ENCODE measurements at regions not wholly inside any gene's neighbourhood (a gene's known extent, or its start where the extent isn't known, plus 50 kb on each side); places are given as distances from the start of the nearest gene placed in this dataset.

GRCh38 chr1:70812442-70813109 lies 235.0 kb downstream of the PTGER3 start:
- no peak overlapping the region for H3K4me2 ChIP-seq (ENCODE audit: low read length)
- no peak for TF ChIP-seq ATF3 (IDR thresholded peaks at IDR 0.05)
- no peak for TF ChIP-seq ELF1 (IDR thresholded peaks at IDR 0.05; ENCODE audit: borderline replicate concordance, low read depth)
- no peak overlapping the region for H2AFZ ChIP-seq (ENCODE audit: low read depth, low read length, poor library complexity, severe bottlenecking)
- intact Hi-C loops (cut with micrococcal nuclease): no loop called here
- POLR2A ChIA-PET: no interaction called here
- DNase-seq (ENCODE audit: low read depth, low spot score) (no peak), ATAC-seq (no peak)
- no peaks in the 10 kb centered on the region for H3K36me3 ChIP-seq (ENCODE audit: control insufficient read depth in 1 of 2, insufficient read depth in 2 of 2, low read length in 2 of 2)
- no peaks in the 10 kb centered on the region for H3K79me2 ChIP-seq (ENCODE audit: insufficient read depth, low read length)
- H3K9me3 ChIP-seq (ENCODE audit: control insufficient read depth in 1 of 2, insufficient read depth in 1 of 2, low read depth in 1 of 2, low read length in 2 of 2): no peaks in the 10 kb centered on the region
- no peak overlapping the region for H3K27ac ChIP-seq (ENCODE audit: low read depth, low read length)
- H3K9me2 ChIP-seq (ENCODE audit: insufficient read depth): no peaks in the 10 kb centered on the region
- RAD21 ChIA-PET (ENCODE audit: low non-redundant PET in 1 of 2, low total read pairs in 2 of 2, uncharacterized antibody in 2 of 2, unreplicated experiment in 2 of 2): no interaction called here
- CTCF ChIA-PET: no interaction called here
- no peaks in the 10 kb centered on the region for H3K4me1 ChIP-seq (ENCODE audit: control insufficient read depth in 1 of 2, insufficient read depth in 2 of 2, low read length in 2 of 2)
- no peaks in the 10 kb centered on the region for H4K20me1 ChIP-seq (ENCODE audit: insufficient read depth)
- H3K9ac ChIP-seq (ENCODE audit: low read length): no peak overlapping the region
- BruUV-seq (replicated peaks): no TSS peak
- no peak overlapping the region for H3K4me3 ChIP-seq (replicated peaks in 1 of 2; ENCODE audit: low read depth in 1 of 2, low read length in 2 of 2)
- H3K27me3 ChIP-seq (ENCODE audit: insufficient read depth, low read length): no peaks in the 10 kb centered on the region

- Histone ChIP-seq H2AFZ (ENCODE audit: low read depth, low read length, poor library complexity, severe bottlenecking) (no peak overlapping the region), H3K4me1 (ENCODE audit: control insufficient read depth in 1 of 2, insufficient read depth in 2 of 2, low read length in 2 of 2) (no peaks in the 10 kb centered on the region), H4K20me1 (ENCODE audit: insufficient read depth) (no peaks in the 10 kb centered on the region), H3K27me3 (ENCODE audit: insufficient read depth, low read length) (no peaks in the 10 kb centered on the region), H3K9me2 (ENCODE audit: insufficient read depth) (no peaks in the 10 kb centered on the region), H3K9ac (ENCODE audit: low read length) (no peak overlapping the region), H3K36me3 (ENCODE audit: control insufficient read depth in 1 of 2, insufficient read depth in 2 of 2, low read length in 2 of 2) (no peaks in the 10 kb centered on the region), H3K4me2 (ENCODE audit: low read length) (no peak overlapping the region), H3K27ac (ENCODE audit: low read depth, low read length) (no peak overlapping the region), H3K4me3 (replicated peaks in 1 of 2; ENCODE audit: low read depth in 1 of 2, low read length in 2 of 2) (no peak overlapping the region), H3K79me2 (ENCODE audit: insufficient read depth, low read length) (no peaks in the 10 kb centered on the region), H3K9me3 (ENCODE audit: control insufficient read depth in 1 of 2, insufficient read depth in 1 of 2, low read depth in 1 of 2, low read length in 2 of 2) (no peaks in the 10 kb centered on the region)
- POLR2A ChIA-PET: no interaction called here
- TF ChIP-seq ELF1 (IDR thresholded peaks at IDR 0.05; ENCODE audit: borderline replicate concordance, low read depth) (no peak), REST (IDR thresholded peaks at IDR 0.05; ENCODE audit: low read depth) (no peak), JUND (IDR thresholded peaks at IDR 0.05) (no peak), ATF3 (IDR thresholded peaks at IDR 0.05) (no peak), MAX (IDR thresholded peaks at IDR 0.05) (no peak)
- RAD21 ChIA-PET (ENCODE audit: low non-redundant PET in 1 of 2, low total read pairs in 2 of 2, uncharacterized antibody in 2 of 2, unreplicated experiment in 2 of 2): no interaction called here
- DNase-seq (ENCODE audit: low read depth, low spot score) (no peak), ATAC-seq (no peak)
- BruUV-seq (replicated peaks): no TSS peak
- CTCF ChIA-PET: no interaction called here
- intact Hi-C loops (cut with micrococcal nuclease): no loop called here
Measured at GRCh38 chr1:70818401-70818800, 229.2 kb downstream of the PTGER3 start.

All from HCT116 (cell line).